Hematopoietic multipotent progenitor cell (in vitro differentiated cells): ENCODE measurements at regions not wholly inside any gene's neighbourhood (a gene's known extent, or its start where the extent isn't known, plus 50 kb on each side); places are given as distances from the start of the nearest gene placed in this dataset.

Experiments
- DNase-seq, 3 donors: peaks; one replicate each; pipeline ENCODE4 v3.0.0-alpha.2; 2011 to 2015; ENCODE audit warnings: low read depth in 2 of 3, low spot score in 2 of 3

DNA sequence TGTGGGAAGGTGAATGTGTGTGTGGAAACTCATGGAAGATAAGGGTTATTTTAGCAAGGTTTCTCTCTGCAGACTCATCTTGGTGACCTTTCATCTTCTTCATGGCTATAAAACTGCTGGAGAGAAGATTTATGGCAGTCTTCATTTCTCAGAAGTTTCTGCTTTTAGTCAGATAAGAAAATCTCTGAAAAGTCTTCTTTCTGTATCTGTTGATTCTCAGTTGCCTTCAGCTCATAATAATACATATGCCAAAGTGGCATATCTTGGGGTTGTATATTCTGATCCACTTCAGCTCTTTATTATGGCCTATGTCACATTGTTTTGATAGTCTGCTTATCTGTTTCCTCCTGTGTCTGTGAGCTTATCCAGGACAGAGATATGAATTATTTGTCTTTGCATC is 143.3 kb upstream of the TMTC4 start:
- no peak for DNase-seq

DNA sequence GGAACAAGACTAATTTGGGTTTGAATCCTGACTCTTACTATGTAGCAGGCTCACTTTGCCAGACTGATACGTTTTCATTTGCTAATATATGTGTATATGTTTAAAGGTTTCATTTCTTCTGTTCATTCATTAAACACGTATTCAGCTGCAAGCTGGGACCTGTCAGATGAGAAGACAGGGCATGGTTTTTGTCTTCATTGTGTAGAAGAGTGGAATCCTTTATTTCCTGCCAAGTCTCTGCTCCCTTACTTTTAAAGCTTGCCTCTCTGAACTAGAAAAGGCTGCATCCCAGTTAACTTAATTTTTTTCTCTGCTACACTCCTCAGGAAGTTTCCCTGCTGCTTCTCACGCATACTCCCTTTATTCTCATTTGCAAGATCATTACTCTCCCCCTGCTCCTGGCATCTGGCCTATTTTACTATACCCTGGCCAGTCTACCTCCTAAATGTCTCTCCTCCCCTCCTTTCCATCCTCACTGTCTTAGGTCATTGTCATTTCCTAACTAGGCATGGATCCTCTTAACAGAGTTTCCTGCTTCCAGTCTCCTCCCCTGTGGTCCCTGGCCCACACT is 141.0 kb upstream of the TMTC4 start:
- no peak for DNase-seq

DNA sequence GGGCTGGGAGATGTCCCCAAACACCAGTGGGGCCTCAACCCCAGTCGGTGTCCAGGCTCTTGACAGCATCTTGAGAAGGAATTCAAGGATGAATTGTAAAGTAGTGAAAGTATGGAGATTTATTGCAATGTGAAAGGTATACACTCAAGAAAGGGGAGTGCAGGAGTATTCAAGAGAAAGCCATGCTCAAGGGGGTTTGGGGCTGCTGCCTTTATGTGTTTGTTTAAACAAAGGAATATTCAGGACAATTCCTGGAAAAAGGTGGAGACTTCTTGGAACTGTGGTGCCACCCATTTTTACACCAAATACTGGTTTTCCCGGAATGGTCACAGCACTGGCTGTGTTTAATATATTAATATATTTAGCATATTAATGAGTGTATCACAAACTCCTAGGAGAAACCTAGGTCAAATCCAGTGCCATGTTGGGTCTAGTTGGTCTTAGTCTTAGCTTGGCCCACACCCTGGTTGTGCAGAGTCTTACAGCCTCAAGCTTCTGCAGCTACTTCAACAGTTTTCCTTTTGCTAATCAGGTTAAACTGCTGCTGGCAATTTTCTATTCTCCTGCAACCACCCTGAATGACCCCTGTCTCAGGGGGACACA is 138.5 kb upstream of the TMTC4 start:
- DNase-seq = no peak

DNA sequence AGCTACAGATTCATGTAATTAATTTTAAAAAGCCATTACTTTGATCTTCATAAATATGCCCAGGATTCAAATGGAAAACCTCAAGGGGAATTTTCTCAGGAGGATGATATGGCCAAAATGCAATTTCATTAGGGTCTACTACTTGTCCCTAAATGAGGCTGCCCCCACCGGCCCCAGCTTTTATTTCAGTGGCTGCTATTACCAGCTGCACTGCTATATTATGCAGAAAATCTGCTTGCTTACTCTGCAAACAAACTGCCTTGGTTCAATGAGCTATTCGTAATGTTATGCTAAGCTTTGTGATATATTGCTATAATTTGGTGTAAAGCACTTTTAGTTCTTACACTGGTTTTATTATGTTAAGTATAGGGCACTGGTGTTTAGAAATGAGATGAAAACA is 137.3 kb upstream of the TMTC4 start:
- DNase-seq = no peak

DNA sequence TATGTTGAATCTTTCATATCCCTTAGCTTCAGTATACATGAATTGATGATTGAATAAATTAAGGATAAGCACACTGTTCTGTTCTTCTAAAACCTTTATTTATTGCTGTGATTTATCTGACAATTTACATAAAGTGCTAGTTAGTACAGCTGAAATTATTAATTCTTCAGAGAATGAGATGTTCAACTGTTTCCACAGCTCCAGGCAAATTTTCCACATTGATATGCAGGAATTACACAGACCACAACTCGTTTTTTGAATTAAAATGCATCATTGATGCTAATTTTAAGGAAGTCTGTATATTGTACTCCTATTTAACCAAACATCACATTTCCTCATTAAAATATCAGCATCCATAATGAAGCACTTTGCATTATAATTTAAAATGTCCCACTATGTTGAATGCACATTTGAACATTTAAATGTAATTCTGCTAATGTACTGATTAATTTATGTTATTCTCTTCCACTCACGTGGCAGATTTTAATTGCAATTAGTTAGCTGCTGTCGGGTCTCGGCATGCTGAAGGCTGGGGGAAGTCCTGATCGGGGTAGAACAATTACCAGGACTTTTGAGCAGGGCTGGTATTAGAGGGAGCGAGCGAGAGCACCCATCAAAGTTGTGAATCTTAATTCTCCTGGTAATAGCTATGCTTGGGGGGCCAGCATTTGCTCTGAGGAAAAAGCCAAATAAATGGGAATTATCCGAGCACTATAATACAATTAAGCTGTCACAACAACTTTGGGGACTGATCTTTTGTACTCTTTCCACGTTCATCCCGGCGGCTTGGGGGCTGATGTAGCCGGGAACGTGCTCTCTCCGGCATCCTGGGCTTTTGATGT is 136.7 kb upstream of the TMTC4 start:
- DNase-seq = no peak

DNA sequence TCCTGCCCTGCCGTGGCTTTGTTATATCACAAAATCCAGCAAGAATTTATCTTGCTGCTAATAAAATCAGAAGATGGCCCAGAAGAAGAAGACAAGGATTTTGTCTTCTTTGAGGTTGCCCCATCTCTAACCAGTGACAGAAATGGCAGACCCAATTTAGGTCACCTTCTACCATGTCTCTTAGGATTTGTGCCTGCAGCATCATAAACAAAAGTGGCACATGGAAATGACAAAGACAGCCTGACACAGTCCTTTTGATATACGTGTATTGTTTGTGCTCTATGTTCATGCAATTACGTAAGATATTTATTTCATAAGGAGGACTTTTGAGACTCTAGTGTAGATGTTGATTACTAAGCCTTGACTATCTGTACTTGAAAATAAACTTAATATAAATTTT is 135.9 kb upstream of the TMTC4 start:
- DNase-seq = no peak

DNA sequence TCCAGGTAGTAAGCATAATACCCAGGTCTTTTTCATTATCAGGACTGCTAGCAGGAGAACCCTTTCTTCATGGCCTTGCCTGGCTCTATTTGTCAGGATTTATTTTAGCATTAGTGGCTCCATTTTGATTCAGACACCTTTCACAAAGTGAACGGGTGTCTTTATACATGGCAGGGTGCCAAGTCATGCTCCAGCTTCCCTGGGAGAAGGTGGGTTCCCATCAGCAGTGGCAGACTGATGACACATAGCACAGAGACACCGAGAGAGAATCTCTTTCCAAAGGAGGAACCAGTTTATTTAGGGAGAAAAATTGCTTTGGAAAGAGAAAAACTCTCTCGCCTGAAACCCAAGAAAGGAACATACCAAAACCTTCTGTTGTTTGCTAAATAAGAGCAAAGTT is 135.3 kb upstream of the TMTC4 start:
- no peak for DNase-seq

DNA sequence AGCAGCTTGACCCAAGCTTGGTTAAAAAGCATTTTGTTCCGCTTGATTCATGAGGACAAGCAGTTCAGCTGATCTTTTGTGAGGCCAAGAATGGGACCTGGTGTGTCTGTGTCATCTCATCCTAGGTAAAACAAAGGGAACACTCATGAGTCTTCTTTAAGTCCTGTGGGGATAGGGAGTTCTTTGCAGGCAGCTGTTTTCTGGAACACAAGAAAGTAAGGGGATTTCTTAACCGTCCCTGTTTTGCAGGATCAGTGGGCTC is 134.5 kb upstream of the TMTC4 start:
- DNase-seq = no peak

DNA sequence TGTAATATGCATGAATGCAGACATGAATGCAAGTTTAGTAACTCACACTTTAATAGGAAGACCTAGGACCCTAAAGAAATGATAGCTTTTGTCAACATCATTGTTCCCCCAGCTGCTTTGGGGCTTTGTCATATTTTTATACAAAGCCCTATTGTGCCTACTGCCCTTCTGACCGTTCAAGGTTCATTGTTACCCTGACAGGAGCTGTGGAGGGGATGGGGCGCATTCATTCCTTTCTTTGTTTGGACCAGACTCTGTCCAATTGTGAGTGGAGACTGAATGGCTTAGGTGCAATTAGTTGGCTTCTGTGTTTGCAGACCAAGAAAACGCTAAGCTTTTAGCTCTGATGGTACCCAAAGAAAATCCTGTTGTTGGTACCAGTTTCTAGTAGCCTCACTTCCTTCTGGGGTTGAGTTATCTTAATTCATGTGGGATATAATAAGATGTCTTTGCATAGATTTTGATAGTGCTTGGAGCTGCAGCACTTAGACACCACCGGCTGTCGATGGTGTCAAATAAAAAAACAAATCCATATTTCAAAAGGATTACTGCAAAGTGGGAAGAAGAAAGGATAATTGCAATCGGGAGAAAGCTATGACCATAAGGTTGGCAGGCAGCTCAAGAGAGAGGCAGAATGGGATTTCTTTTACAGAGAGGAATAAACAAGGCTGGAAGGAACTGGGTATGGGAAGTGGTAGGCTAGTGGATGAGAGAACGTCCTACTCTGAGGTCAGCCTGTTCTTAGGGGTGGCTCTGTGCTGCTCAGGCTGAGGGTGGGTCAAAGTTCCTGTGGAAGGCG is 133.9 kb upstream of the TMTC4 start:
- no peak for DNase-seq

DNA sequence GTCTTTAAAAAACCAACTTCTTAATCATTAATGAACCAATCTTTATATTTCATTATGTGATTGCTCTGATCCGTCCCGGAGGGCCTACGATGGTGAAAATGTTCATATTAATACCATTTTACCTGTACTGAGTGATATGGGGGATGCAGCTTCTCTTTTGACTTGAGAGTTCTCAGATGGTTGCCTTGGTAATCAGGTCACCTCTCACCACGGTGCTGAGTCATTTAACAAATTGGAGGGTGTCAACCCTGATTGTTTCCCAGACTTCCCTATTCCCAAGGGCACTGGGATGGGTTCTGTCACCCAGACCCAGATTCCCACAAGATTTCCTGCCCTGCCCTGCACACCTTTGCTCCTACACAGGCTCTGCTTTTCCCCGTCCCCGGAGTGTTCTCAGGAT is 128.5 kb upstream of the TMTC4 start:
- no peak for DNase-seq

DNA sequence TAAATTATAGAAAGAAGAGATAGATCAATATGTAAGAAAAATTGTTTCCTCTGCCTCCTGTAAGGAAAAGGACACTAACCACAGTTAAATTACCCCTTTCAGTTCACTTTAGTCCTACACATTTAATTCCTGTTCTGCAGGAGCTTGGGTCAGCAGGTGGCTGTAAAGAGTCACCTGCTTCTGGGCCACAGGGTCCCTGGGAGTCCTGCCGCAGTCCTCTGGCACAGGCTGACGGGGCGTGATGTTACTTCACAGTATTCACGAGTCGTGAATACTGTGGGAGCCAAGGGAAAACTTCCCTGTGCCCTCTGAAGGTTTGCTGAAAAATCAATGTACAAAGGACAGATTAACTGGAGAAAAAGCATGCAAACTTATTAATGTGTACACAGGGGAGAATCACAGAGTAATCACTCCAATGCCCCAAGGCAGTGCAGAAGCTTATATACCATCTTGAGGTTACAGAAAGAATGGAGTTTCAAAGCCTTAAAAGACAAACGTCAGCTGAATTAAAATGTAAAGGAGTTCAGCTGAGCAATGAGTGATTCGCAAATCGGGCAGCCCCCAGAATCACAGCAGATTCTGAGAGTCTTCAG is 125.8 kb upstream of the TMTC4 start:
- DNase-seq = no peak

DNA sequence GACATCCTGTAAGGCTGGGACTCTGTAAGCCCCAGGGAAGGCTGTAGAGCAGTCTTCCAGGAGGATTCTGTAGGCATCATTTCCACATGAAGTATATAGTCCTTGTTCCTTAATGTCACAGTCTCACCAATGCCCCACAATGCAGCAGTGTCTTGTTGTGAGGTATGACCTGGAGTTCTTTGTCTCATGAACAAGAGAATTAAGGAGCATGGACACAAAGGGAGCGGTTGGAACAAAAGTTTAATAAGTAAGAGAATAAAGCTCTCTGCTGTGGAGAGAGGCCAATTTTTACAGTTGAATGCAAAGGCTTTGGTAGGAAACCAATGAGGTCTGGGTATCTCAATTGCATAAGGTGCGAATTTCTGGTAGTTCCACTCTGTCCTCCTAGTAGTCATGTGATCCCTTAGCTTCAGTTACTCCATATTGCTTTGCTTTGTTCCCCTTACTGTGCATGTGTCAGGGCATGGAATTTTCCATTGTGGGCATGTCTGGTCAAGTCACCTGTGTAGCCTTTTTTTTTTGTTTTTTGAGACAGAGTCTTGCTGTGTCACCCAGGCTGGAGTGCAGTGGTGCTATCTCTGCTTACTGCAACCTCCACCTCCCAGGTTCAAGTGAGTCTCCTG is 124.3 kb upstream of the TMTC4 start:
- DNase-seq = no peak

DNA sequence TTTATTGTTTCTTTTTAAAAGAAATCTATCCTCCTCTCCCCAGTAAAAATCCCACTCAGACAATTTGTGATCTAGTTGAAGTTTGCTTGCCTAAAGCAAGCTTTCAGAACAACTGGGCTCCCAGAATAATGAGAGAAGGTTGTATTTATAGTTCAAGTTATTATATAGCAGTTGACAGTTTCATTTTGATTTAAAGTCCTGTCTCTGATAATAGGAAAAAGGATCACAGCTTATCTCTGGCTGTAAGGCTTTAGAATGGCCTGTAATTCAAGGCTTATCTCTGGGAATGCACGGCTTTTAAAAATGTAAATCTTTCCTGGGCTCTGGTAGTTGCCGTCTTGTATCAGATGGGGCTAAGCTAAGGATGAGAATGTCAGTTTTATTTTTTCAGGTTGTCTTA is 123.3 kb upstream of the TMTC4 start:
- DNase-seq = no peak

DNA sequence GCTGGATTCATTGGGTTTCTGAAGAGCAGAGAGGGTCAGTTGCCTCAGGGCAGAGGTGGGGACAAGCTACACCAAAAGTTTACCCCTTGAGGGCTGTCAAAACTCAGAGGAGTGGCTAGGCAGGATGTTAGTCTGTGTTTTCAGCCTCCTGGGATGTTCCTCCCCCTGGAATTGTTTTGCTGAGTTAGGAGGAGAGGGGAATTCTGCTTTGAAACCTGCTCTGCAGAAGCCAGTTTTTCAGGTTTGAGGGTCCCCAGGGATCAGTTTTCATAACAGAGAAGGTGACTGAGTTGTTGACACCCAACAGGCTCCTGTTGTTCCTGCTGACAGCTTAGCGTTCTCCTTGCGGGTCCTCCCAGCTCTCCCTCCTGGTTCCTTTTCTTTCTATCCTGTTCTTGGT is 121.9 kb upstream of the TMTC4 start:
- no peak for DNase-seq

DNA sequence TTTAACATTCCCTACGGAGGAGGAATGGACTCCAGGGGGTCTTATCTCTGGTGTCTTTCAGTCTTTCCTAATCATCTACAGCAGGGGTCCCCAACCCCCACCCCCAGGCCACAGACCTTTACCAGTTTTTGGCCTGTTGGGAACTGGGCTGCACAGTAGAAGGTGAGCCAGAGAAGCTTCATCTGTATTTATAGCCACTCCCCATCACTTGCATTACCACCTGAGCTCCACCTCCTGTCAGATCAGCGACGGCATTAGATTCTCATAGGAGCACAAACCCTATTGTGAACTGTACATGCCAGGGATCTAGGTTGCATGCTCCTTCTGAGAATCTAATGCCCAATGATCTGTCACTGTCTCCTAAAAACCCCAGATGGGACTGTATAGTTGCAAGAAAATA is 120.0 kb upstream of the TMTC4 start:
- no peak for DNase-seq

DNA sequence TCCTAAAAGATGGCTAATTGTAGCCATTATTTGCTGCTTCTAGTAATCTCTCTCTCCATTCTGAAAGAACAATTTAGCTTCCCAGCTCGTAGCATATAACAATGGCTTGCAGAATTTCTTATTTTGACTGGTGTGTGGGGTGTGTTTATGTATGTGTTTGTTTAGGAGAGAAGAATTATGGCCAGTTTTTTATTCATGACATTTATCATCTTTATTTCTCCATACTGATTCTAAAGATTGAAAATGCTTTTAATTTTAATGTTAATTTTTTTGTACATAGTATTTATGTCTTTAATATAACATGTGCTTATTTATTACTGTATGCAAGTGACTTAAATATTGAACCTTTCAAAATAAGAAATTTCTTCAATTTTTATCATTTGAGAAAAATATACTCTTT is 115.8 kb upstream of the TMTC4 start:
- no peak for DNase-seq

DNA sequence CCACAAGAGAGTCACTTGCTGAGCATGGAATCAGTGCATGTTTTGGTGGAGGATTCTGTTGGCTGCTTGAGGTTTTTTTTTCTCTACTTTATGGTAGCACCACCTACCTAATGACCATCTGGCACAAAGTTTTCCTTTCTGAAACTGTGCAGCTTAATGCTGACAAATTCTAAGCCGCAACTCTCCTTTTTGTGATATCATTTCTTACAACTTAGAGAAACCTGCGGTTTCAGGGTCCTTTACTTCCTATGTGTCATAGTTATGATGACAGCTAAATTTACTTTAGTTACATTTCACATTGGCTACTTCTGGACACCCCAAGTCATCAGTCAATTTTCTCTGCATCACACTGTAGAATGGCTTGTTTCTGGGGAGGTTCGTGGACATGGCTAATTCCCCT is 115.4 kb upstream of the TMTC4 start:
- peak in 2 of 3 donors; percentile 6 to 25 for DNase-seq

DNA sequence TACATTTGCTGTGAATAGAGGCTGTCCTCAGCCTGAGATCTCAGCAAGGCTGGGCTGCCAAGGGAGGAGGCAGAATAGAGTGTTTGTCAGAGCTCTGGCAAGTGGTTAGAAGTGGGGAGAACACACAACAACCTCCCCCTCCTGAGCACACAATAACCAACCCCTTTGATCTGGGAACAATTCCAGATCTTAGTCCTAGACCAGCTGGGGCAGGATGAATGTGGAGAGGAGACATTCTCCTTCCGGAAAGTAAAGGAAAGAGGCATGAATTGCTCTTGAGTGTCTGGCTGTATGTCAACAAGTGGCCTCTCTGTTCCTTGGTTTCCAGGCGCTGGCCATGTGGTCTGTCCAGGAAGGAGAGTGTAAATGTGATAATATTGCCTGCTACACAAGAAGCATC is 114.9 kb upstream of the TMTC4 start:
- no peak for DNase-seq

DNA sequence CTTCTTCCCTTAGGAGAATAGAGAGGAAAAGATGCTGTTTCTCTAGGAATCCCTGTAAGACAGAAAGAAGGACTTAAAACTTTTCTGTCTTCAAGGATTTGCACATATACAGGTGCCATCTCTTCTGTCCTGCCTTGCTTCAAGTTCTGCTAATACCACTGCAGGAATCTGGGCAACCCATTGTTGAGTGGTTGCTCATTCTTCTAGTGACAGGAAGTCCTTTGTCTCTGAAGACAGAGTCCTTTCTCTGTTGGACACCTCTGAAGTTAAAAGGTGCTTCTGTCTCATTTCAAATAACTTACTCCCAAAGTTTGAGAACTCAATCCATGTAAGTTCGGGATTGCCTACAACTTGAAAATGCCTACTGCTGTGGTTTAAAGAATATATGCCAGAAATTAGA is 114.4 kb upstream of the TMTC4 start:
- no peak for DNase-seq

DNA sequence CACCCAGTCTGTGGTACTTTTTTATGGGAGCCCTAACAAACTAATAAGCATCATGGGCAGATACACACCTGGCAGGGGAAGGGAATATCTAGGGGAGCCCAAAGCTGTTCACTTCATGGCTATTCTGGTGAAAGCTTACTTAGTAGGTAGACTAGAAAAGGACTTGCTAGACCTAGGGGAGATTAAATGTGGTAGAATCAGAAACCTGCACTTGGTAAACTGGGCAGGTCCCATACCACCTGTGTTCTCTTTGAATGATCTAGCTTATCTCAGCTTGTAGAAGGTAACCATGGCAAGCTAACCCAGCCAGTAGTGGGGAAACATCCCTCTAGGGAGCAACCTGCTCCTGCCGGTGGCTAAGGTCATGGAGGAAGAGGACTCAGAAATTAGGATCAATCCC is 113.9 kb upstream of the TMTC4 start:
- no peak for DNase-seq

DNA sequence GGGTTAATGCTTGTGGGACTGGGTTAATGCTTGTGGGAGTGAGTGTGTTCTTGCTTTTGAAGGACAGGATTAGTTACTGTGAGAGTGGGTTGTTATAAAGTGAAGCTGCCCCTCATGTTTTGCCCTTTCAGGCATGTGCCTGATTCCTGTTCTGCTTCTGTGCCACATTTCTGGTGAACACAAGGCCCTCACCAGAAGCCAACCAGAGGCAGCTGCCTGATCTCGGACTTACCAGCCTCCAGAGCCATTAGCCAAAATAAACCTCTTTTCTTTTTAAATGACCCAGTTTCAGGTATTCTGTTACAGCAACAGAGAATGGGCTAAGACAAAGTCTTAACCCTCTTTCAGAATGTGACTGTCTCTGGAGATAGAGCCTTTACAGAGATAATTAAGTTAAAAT is 113.3 kb upstream of the TMTC4 start:
- no peak for DNase-seq
